ENCODE measurements at regions not wholly inside any gene's neighbourhood (a gene's known extent, or its start where the extent isn't known, plus 50 kb on each side); places are given as distances from the start of the nearest gene placed in this dataset.

GRCh38 chr15:66647358-66647757, 54.7 kb upstream of the SMAD6 start:
- TF ChIP-seq CTCF (optimal IDR thresholded peaks at IDR 0.05 in 1 of 3, IDR thresholded peaks at IDR 0.05 in 1 of 3, conservative IDR thresholded peaks at IDR 0.05 in 1 of 3; ENCODE audit: extremely low read depth in 1 of 3, insufficient read depth in 2 of 3, low read length in 3 of 3) (no peak), EZH2 (IDR thresholded peaks at IDR 0.05; ENCODE audit: low read length) (no peak)
